GM12878 (cell line): ENCODE measurements at regions not wholly inside any gene's neighbourhood (a gene's known extent, or its start where the extent isn't known, plus 50 kb on each side); places are given as distances from the start of the nearest gene placed in this dataset.

Source experiments
- ATAC-seq: fragments of 200-7000 bp; cut with Tn5 transposase; 3 replicates; pipeline ENCODE4 v1.9.1; 2020; ENCODE audit warnings: mild to moderate bottlenecking, moderate library complexity
- BruUV-seq: library from RNA; stranded (reverse); fragments of 400-500 nt; replicated peaks from 2 replicates; lab custom pipeline; 2021; lab: Mats Ljungman, UMichigan
- CTCF ChIA-PET: fragments of 300-600 bp; sonication (Branson Sonifier 250); formaldehyde crosslinking; extraction: SDS; loops from one replicate; lab custom pipeline; 2021; ENCODE audit warnings: inconsistent platforms; lab: Yijun Ruan, JAX
- POLR2A ChIA-PET: fragments of 350-600 bp; formaldehyde crosslinking; extraction: SDS; loops from one replicate; lab custom pipeline; 2021; ENCODE audit warnings: inconsistent platforms; lab: Charles Lee
- RAD21 ChIA-PET: fragments of 300-600 bp; sonication (Branson Sonifier 250); formaldehyde crosslinking; loops from one replicate; lab custom pipeline; 2023; ENCODE audit warnings: antibody characterized with exemption; ENCODE audit not compliant: unreplicated experiment; lab: Charles Lee
- SMC1A ChIA-PET: fragments of 300-600 bp; sonication (Branson Sonifier 250); formaldehyde crosslinking; loops from one replicate; lab custom pipeline; 2023; ENCODE audit not compliant: unreplicated experiment, uncharacterized antibody; lab: Charles Lee
- DNase-seq: peaks from one replicate; pipeline ENCODE4 v3.0.0-alpha.2; 2011; ENCODE audit warnings: low read depth, low spot score
- FAIRE-seq: peaks from 3 replicates; lab custom pipeline; 2011; peaks lifted over from hg19 to GRCh38; lab: Jason Lieb, UNC
- H2AFZ ChIP-seq: 2 replicates; pipeline ENCODE4 v1.6.0; 2011; ENCODE audit warnings: low read depth, low read length, control low read depth; ENCODE audit not compliant: control insufficient read depth
- H3K27ac ChIP-seq: 2 replicates; pipeline ENCODE4 v1.5.1; 2011; ENCODE audit warnings: control low read depth; ENCODE audit not compliant: control insufficient read depth, insufficient read depth
- H3K27me3 ChIP-seq, 2 experiments: replicated peaks in 1 of 2; 2 replicates each; pipeline versions ENCODE4 v1.6.0 to v1.6.1; 2011; ENCODE audit warnings: low read length in 1 of 2; ENCODE audit not compliant: control insufficient read depth in 2 of 2, insufficient read depth in 2 of 2
- H3K36me3 ChIP-seq, 2 experiments: 2 replicates each; pipeline ENCODE4 v1.5.1; 2011; ENCODE audit warnings: low read length in 1 of 2; ENCODE audit not compliant: control insufficient read depth in 2 of 2, insufficient read depth in 2 of 2
- H3K4me1 ChIP-seq: 2 replicates; pipeline ENCODE4 v1.6.1; 2011; ENCODE audit warnings: mild to moderate bottlenecking, low read length, moderate library complexity, mixed read lengths; ENCODE audit not compliant: control insufficient read depth, insufficient read depth
- H3K4me2 ChIP-seq: 2 replicates; pipeline ENCODE4 v1.6.0; 2011; ENCODE audit warnings: control low read depth; ENCODE audit not compliant: control insufficient read depth, insufficient read depth
- H3K4me3 ChIP-seq: fragments of 200-600 bp; sonication (generic); 2 replicates; pipeline ENCODE4 v1.5.1; 2016
- H3K79me2 ChIP-seq: 2 replicates; pipeline ENCODE4 v1.6.0; 2011; ENCODE audit warnings: low read length; ENCODE audit not compliant: control insufficient read depth, insufficient read depth
- H3K9ac ChIP-seq: 2 replicates; pipeline ENCODE4 v1.8.0; 2011; ENCODE audit warnings: low read length, control low read depth, mixed read lengths; ENCODE audit not compliant: control insufficient read depth, insufficient read depth
- H3K9me3 ChIP-seq: replicated peaks from 3 replicates; pipeline ENCODE4 v1.5.1; 2011; ENCODE audit warnings: mild to moderate bottlenecking, low read length; ENCODE audit not compliant: control insufficient read depth, insufficient read depth
- H4K20me1 ChIP-seq: 2 replicates; pipeline ENCODE4 v1.6.0; 2011; ENCODE audit not compliant: control insufficient read depth, insufficient read depth
- ATF7 ChIP-seq: fragments of 450-650 bp; IDR thresholded peaks from 2 replicates; pipeline ENCODE4 v1.6.1; 2016; ENCODE audit warnings: low read depth, mild to moderate bottlenecking
- KDM1A ChIP-seq: fragments of 200-600 bp; sonication (generic); IDR thresholded peaks from 2 replicates; pipeline ENCODE4 v1.6.1; 2016; ENCODE audit warnings: borderline replicate concordance
- KLF5 ChIP-seq: fragments of 450-650 bp; IDR thresholded peaks from 2 replicates; pipeline ENCODE4 v1.6.1; 2014; ENCODE audit warnings: mild to moderate bottlenecking; ENCODE audit not compliant: partially characterized antibody
- MTA3 ChIP-seq: IDR thresholded peaks from 2 replicates; pipeline ENCODE4 v1.6.1; 2012; ENCODE audit warnings: low read length, inconsistent platforms, borderline replicate concordance
- NFIC ChIP-seq: IDR thresholded peaks from 2 replicates; pipeline ENCODE4 v1.6.1; 2012; ENCODE audit warnings: low read depth, mild to moderate bottlenecking, inconsistent platforms, low read length, moderate library complexity
- NR2C2 ChIP-seq: IDR thresholded peaks from 2 replicates; pipeline ENCODE4 v1.6.1; 2011; ENCODE audit warnings: borderline replicate concordance, low read depth; ENCODE audit not compliant: control insufficient read depth, insufficient read length
- PAX8 ChIP-seq: fragments of 450-650 bp; IDR thresholded peaks from 2 replicates; pipeline ENCODE4 v1.6.1; 2017; ENCODE audit warnings: mild to moderate bottlenecking, moderate library complexity
- SMC3 ChIP-seq: IDR thresholded peaks from 2 replicates; pipeline ENCODE4 v1.6.1; 2011; ENCODE audit warnings: low read length, improper control_type of control experiment, borderline replicate concordance
- SRF ChIP-seq, 2 experiments: IDR thresholded peaks; 2 replicates each; pipeline ENCODE4 v1.6.1; 2011; ENCODE audit warnings: low read depth in 2 of 2, low read length in 2 of 2, mild to moderate bottlenecking in 1 of 2, moderate library complexity in 1 of 2
- ZBTB33 ChIP-seq: fragments of 450-650 bp; IDR thresholded peaks from 2 replicates; pipeline ENCODE4 v1.6.1; 2017; ENCODE audit warnings: mild to moderate bottlenecking
- ZNF207 ChIP-seq: fragments of 450-650 bp; IDR thresholded peaks from 2 replicates; pipeline ENCODE4 v1.6.1; 2014; ENCODE audit warnings: antibody characterized with exemption, mild to moderate bottlenecking, borderline replicate concordance
- WGBS: methylation state at CpG from one replicate; pipeline ENCODE4 v1.1.6; 2016; ENCODE audit warnings: low lambda C conversion rate; ENCODE audit not compliant: insufficient replicate concordance, insufficient coverage; ENCODE audit errors: missing lambda C conversion rate; 5-methylcytosine and 5-hydroxymethylcytosine counted together
- in situ Hi-C: fragments of 300-500 bp; cut with MboI; formaldehyde crosslinking; loops from 9 replicates; pipeline ENCODE4 v1.14.3; 2018; ENCODE audit warnings: mixed read lengths
- intact Hi-C: fragments of 100-400 bp; cut with micrococcal nuclease; formaldehyde crosslinking; loops from one replicate; pipeline ENCODE4 v1.14.2; 2022; ENCODE audit not compliant: unreplicated experiment

- FAIRE-seq (no peak), ATAC-seq (no peak), DNase-seq (no peak)
- ChIA-PET CTCF (no interaction called here), POLR2A (interaction anchor here (0.7 kb wide), 1 partner anchor 331 kb away, joined by 5 read pairs; no protein-coding TSS in a partner anchor), RAD21 (no interaction called here), SMC1A (no interaction called here)
- in situ Hi-C loops: no loop called here
- Histone ChIP-seq H3K27ac (no peak overlapping the region), H2AFZ (no peak overlapping the region), H3K27me3 (no peaks in the 10 kb centered on the region), H3K4me3 (no peak overlapping the region), H3K9me3 (no peaks in the 10 kb centered on the region; the same call in 2 of the 3 replicates), H3K79me2 (no peaks in the 10 kb centered on the region), H3K4me2 (no peak overlapping the region), H4K20me1 (no peaks in the 10 kb centered on the region), H3K9ac (no peak overlapping the region), H3K4me1 (no peaks in the 10 kb centered on the region), H3K36me3 (no peaks in the 10 kb centered on the region)
- BruUV-seq: no TSS peak
- intact Hi-C loops: no loop called here
- TF ChIP-seq SMC3 (no peak), ZBTB33 (no peak), KLF5 (no peak), ZNF207 (no peak), SRF (IDR thresholded peaks at IDR 0.05; ENCODE audit: low read depth in 2 of 2, low read length in 2 of 2) (no peak), MTA3 (no peak), PAX8 (no peak), NR2C2 (no peak), NFIC (no peak), ATF7 (no peak), KDM1A (no peak)
- WGBS: 16% methylated on average over 8 of the region's 8 CpGs
Measured at GRCh38 chr7:55733241-55734140, 129.1 kb downstream of the SEPTIN14 start.
